ENCODE measurements at regions not wholly inside any gene's neighbourhood (a gene's known extent, or its start where the extent isn't known, plus 50 kb on each side); places are given as distances from the start of the nearest gene placed in this dataset.

DNA sequence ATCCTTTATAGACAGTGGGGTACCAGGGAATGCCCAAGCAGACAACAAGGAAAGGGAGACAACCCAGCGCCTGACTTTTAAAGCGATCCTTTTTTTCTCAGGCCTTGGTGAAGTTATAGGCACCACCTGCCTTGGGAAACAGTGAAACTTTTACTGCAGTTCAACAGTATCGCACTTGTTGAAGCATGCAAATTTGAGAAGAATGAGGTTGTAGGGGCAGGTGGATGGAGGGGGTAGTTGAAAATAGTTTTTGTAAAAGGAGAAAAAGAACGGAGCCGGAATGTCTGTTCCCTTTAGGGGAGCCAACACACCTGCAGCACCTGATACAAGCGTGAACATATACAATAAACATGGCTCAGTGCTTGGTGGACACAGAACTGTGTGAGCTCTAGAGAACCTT is 190.2 kb upstream of the NR3C1 start:
- Histone ChIP-seq H4K20me1 (ENCODE audit: insufficient read depth, low read length) (no peaks in the 10 kb centered on the region), H3K27ac (ENCODE audit: low read depth in 1 of 2, low read length in 2 of 2) (no peak overlapping the region), H3K9ac (ENCODE audit: insufficient read depth, low read length, poor library complexity, severe bottlenecking) (no peak overlapping the region), H3K4me1 (ENCODE audit: control insufficient read depth in 1 of 2, insufficient read depth in 2 of 2, low read length in 2 of 2) (peaks cover 15 to 18% of the 10 kb centered on the region in 2 donors), H3K4me3 (replicated peaks in 1 of 3; ENCODE audit: low read depth in 2 of 3, low read length in 3 of 3) (no peak overlapping the region), H3K36me3 (replicated peaks in 1 of 2; ENCODE audit: control insufficient read depth in 1 of 2, insufficient read depth in 2 of 2, low read length in 2 of 2) (no peaks in the 10 kb centered on the region), H3K4me2 (replicated peaks; ENCODE audit: extremely low read depth, low read length, poor library complexity, severe bottlenecking) (no peak overlapping the region), H2AFZ (ENCODE audit: insufficient read depth, low read depth, low read length, poor library complexity, severe bottlenecking) (no peak overlapping the region), H3K79me2 (ENCODE audit: insufficient read depth, low read length) (no peaks in the 10 kb centered on the region), H3K9me3 (replicated peaks in 1 of 2; ENCODE audit: control insufficient read depth in 1 of 2, insufficient read depth in 1 of 2, low read length in 2 of 2) (no peaks in the 10 kb centered on the region), H3K27me3 (ENCODE audit: control insufficient read depth in 2 of 2, insufficient read depth in 2 of 2, low read length in 2 of 2) (no peaks in the 10 kb centered on the region)
- Mint-ChIP-seq H3K4me3 (no peak overlapping the region), H3K27me3 (ENCODE audit: low read depth in 3 of 3) (no peaks in the 10 kb centered on the region), H3K27ac (no peak overlapping the region), H3K4me1 (peaks cover 23% of the 10 kb centered on the region), H3K36me3 (no peaks in the 10 kb centered on the region), H3K9me3 (peaks cover 0 to 4% (median 0%) of the 10 kb centered on the region in 7 donors)
- WGBS (ENCODE audit: insufficient coverage), result 100% methylated on average over 5 of the region's 6 CpGs
- TF ChIP-seq, protein P1, sequence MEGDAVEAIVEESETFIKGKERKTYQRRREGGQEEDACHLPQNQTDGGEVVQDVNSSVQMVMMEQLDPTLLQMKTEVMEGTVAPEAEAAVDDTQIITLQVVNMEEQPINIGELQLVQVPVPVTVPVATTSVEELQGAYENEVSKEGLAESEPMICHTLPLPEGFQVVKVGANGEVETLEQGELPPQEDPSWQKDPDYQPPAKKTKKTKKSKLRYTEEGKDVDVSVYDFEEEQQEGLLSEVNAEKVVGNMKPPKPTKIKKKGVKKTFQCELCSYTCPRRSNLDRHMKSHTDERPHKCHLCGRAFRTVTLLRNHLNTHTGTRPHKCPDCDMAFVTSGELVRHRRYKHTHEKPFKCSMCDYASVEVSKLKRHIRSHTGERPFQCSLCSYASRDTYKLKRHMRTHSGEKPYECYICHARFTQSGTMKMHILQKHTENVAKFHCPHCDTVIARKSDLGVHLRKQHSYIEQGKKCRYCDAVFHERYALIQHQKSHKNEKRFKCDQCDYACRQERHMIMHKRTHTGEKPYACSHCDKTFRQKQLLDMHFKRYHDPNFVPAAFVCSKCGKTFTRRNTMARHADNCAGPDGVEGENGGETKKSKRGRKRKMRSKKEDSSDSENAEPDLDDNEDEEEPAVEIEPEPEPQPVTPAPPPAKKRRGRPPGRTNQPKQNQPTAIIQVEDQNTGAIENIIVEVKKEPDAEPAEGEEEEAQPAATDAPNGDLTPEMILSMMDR (IDR thresholded peaks at IDR 0.05), result no peak
- DNase-seq, result no peak
- intact Hi-C loops (cut with micrococcal nuclease), result no loop called here

DNA sequence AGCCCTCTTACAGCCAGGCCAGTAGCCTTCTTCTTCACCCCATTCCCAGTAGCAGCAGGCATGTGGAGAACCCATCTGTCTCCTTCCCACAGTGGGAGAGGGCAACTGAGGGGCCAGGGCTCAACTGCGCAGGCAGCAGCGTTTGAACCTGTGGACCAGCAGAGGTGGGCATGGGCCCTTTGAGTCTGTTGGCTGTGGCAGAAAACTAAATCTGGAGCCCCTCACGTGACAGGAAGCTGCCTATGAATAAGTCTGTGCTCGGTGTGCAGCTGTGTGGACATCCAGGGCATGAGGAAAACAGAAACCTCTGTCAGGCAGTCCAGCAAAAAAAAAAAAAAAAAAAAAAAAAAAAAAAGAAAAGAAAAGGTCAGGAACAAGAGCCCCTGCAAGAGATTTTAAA is 189.2 kb upstream of the NR3C1 start:
- H3K79me2 ChIP-seq (ENCODE audit: insufficient read depth, low read length), result no peaks in the 10 kb centered on the region
- no peaks in the 10 kb centered on the region for H3K36me3 Mint-ChIP-seq
- H3K9me3 ChIP-seq (replicated peaks in 1 of 2; ENCODE audit: control insufficient read depth in 1 of 2, insufficient read depth in 1 of 2, low read length in 2 of 2), result no peaks in the 10 kb centered on the region
- H3K27ac Mint-ChIP-seq, result peak overlapping the region in 1 of 7 donors; percentile 8
- TF ChIP-seq, protein P1 (IDR thresholded peaks at IDR 0.05), result no peak
- H3K4me2 ChIP-seq (replicated peaks; ENCODE audit: extremely low read depth, low read length, poor library complexity, severe bottlenecking), result no peak overlapping the region
- H3K36me3 ChIP-seq (replicated peaks in 1 of 2; ENCODE audit: control insufficient read depth in 1 of 2, insufficient read depth in 2 of 2, low read length in 2 of 2), result no peaks in the 10 kb centered on the region
- no peak overlapping the region for H3K4me3 ChIP-seq (replicated peaks in 1 of 3; ENCODE audit: low read depth in 2 of 3, low read length in 3 of 3)
- intact Hi-C loops (cut with micrococcal nuclease), result no loop called here
- peaks cover 23% of the 10 kb centered on the region for H3K4me1 Mint-ChIP-seq
- peaks cover 15 to 18% of the 10 kb centered on the region in 2 donors for H3K4me1 ChIP-seq (ENCODE audit: control insufficient read depth in 1 of 2, insufficient read depth in 2 of 2, low read length in 2 of 2)
- H3K9me3 Mint-ChIP-seq, result peaks cover 0 to 2% (median 0%) of the 10 kb centered on the region in 7 donors
- peak; percentile 34 to 84 (median 65) for DNase-seq
- 0% methylated on average over 1 of the region's 4 CpGs for WGBS (ENCODE audit: insufficient coverage)
- H3K27me3 ChIP-seq (ENCODE audit: control insufficient read depth in 2 of 2, insufficient read depth in 2 of 2, low read length in 2 of 2), result no peaks in the 10 kb centered on the region
- no peak overlapping the region for H3K9ac ChIP-seq (ENCODE audit: insufficient read depth, low read length, poor library complexity, severe bottlenecking)
- no peaks in the 10 kb centered on the region for H4K20me1 ChIP-seq (ENCODE audit: insufficient read depth, low read length)
- no peak overlapping the region for H3K27ac ChIP-seq (ENCODE audit: low read depth in 1 of 2, low read length in 2 of 2)
- H3K4me3 Mint-ChIP-seq, result no peak overlapping the region
- peak overlapping the region; percentile 40 for H2AFZ ChIP-seq (ENCODE audit: insufficient read depth, low read depth, low read length, poor library complexity, severe bottlenecking)
- H3K27me3 Mint-ChIP-seq (ENCODE audit: low read depth in 3 of 3), result no peaks in the 10 kb centered on the region
